ENCODE measurements at regions not wholly inside any gene's neighbourhood (a gene's known extent, or its start where the extent isn't known, plus 50 kb on each side); places are given as distances from the start of the nearest gene placed in this dataset.

- Histone ChIP-seq H3K9me3 (ENCODE audit: control insufficient read depth, low read depth, low read length) (no peaks in the 10 kb centered on the region), H3K27me3 (ENCODE audit: control insufficient read depth, insufficient read depth, low read length) (no peaks in the 10 kb centered on the region), H3K36me3 (ENCODE audit: control insufficient read depth, low read depth, low read length) (no peaks in the 10 kb centered on the region), H3K4me3 (ENCODE audit: low read length) (no peak overlapping the region), H3K27ac (ENCODE audit: low read length) (no peak overlapping the region), H3K9ac (ENCODE audit: low read length) (no peak overlapping the region), H3K4me1 (ENCODE audit: control insufficient read depth, low read depth, low read length) (peaks cover 11% of the 10 kb centered on the region)
These were observed 137.5 kb downstream of the ICE1 start for GRCh38 chr5:5560016-5560415.

DNA sequence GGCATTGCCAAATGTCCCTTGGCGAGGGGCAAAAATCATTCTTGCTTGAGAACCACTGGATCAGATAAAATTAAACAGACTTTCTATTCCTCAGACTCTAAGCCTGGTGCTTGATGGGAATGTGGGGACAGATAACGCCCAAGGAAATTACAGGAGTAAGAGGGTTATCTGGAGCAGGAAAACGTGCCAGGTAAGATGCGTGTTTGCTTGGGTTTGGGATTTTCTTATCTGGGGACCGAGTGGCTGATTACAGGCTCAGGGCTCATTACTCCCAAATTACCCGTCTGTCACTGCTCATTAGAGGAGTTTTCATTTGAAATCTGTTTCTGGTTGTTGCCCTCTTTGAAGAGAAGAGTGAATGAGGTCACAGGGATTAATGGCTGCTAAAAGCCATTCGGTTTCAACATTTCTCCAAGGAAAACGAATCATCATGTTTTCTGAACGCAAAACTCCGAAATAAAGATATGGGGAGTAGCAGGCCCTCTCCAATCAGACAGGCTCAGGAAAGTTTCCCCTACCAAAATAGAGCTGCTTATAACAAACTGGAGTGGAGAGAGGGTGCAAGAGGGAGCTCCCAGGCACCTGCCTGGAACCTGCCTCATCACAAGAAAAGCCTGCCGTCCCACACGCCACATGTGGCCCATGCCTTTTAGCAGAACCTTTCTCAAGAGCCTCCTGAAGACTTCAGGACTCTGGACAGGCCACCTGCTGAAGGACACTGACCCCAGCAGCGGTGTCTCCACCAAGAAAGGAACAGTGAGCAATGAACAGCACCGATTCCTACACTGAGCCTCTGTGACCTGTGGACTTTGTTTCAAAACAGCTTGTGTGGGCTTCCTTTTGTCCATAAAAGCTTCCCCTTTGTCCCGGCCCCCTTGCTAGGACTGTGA, 136.4 kb downstream of the ICE1 start:
- no peaks in the 10 kb centered on the region for H3K9me3 ChIP-seq (ENCODE audit: control insufficient read depth, low read depth, low read length)
- no peak overlapping the region for H3K9ac ChIP-seq (ENCODE audit: low read length)
- H3K27ac ChIP-seq (ENCODE audit: low read length) = no peak overlapping the region
- peaks cover 11% of the 10 kb centered on the region for H3K4me1 ChIP-seq (ENCODE audit: control insufficient read depth, low read depth, low read length)
- H3K36me3 ChIP-seq (ENCODE audit: control insufficient read depth, low read depth, low read length) = no peaks in the 10 kb centered on the region
- no peak overlapping the region for H3K4me3 ChIP-seq (ENCODE audit: low read length)
- no peaks in the 10 kb centered on the region for H3K27me3 ChIP-seq (ENCODE audit: control insufficient read depth, insufficient read depth, low read length)

- Histone ChIP-seq H3K27ac (ENCODE audit: low read length) (no peak overlapping the region), H3K9ac (ENCODE audit: low read length) (no peak overlapping the region), H3K27me3 (ENCODE audit: control insufficient read depth, insufficient read depth, low read length) (no peaks in the 10 kb centered on the region), H3K4me1 (ENCODE audit: control insufficient read depth, low read depth, low read length) (peaks cover 11% of the 10 kb centered on the region), H3K36me3 (ENCODE audit: control insufficient read depth, low read depth, low read length) (no peaks in the 10 kb centered on the region), H3K4me3 (ENCODE audit: low read length) (no peak overlapping the region), H3K9me3 (ENCODE audit: control insufficient read depth, low read depth, low read length) (no peaks in the 10 kb centered on the region)
These were observed 135.6 kb downstream of the ICE1 start for GRCh38 chr5:5558102-5558501.

DNA sequence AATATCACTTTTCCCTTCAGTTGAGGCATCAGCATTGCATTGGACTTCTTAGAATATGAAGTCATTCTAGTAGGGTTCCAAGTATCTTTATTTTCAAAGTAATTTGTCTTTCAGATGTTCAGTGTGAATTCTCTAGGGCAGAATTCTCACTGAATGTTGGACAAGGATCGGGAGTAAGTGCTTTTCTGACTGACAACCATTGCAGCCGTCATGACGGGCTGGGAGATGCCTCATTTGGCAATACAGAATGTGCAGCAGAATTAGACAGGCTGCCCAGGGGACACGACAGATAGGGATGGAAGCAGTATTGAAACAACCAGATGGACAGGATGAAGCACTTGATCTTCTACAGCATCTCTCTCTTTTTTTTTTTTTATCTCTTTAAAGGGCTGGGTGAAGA, 129.0 kb downstream of the ICE1 start:
- Histone ChIP-seq H3K4me1 (ENCODE audit: control insufficient read depth, low read depth, low read length) (no peaks in the 10 kb centered on the region), H3K9me3 (ENCODE audit: control insufficient read depth, low read depth, low read length) (no peaks in the 10 kb centered on the region), H3K36me3 (ENCODE audit: control insufficient read depth, low read depth, low read length) (no peaks in the 10 kb centered on the region), H3K9ac (ENCODE audit: low read length) (no peak overlapping the region), H3K4me3 (ENCODE audit: low read length) (no peak overlapping the region), H3K27me3 (ENCODE audit: control insufficient read depth, insufficient read depth, low read length) (no peaks in the 10 kb centered on the region), H3K27ac (ENCODE audit: low read length) (no peak overlapping the region)

- no peak overlapping the region for H3K27ac ChIP-seq (ENCODE audit: low read length)
- H3K36me3 ChIP-seq (ENCODE audit: control insufficient read depth, low read depth, low read length) = no peaks in the 10 kb centered on the region
- H3K4me1 ChIP-seq (ENCODE audit: control insufficient read depth, low read depth, low read length) = peaks cover 11% of the 10 kb centered on the region
- no peak overlapping the region for H3K4me3 ChIP-seq (ENCODE audit: low read length)
- H3K9me3 ChIP-seq (ENCODE audit: control insufficient read depth, low read depth, low read length) = no peaks in the 10 kb centered on the region
- H3K27me3 ChIP-seq (ENCODE audit: control insufficient read depth, insufficient read depth, low read length) = no peaks in the 10 kb centered on the region
- no peak overlapping the region for H3K9ac ChIP-seq (ENCODE audit: low read length)
These were observed 123.9 kb downstream of the ICE1 start for GRCh38 chr5:5546408-5546807.

DNA sequence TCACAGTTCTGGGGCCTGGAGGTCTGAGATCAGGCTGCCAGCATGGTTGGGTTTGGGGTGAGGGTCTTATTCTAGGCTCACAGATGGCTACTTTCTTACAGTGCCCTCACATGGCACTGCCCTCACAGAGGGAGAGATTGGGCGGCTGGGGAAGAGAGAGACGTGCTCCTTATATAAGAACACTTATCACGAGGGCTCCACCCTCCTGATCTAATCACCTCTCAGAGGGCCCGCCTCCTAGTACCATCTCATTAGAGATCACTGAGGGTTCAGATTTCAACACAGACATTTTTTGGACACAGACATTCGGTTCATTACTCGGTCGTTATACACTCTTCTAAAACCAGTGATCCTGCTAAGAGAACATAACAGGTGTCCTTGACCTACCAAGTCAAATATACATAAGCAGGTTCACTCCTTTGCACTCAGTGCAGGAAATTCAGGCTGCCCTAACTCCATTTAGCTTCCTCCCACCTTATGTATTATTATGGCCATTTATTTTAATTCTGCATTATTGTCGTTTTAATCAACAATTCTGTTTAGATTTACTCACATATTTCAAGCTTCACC, 121.7 kb downstream of the ICE1 start:
- no peak overlapping the region for H3K9ac ChIP-seq (ENCODE audit: low read length)
- H3K4me3 ChIP-seq (ENCODE audit: low read length) = no peak overlapping the region
- H3K27me3 ChIP-seq (ENCODE audit: control insufficient read depth, insufficient read depth, low read length) = no peaks in the 10 kb centered on the region
- peaks cover 17% of the 10 kb centered on the region for H3K4me1 ChIP-seq (ENCODE audit: control insufficient read depth, low read depth, low read length)
- H3K36me3 ChIP-seq (ENCODE audit: control insufficient read depth, low read depth, low read length) = no peaks in the 10 kb centered on the region
- no peaks in the 10 kb centered on the region for H3K9me3 ChIP-seq (ENCODE audit: control insufficient read depth, low read depth, low read length)
- no peak overlapping the region for H3K27ac ChIP-seq (ENCODE audit: low read length)

GRCh38 chr5:5542654-5543053, 120.2 kb downstream of the ICE1 start:
- H3K9me3 ChIP-seq (ENCODE audit: control insufficient read depth, low read depth, low read length) = no peaks in the 10 kb centered on the region
- H3K27ac ChIP-seq (ENCODE audit: low read length) = no peak overlapping the region
- H3K4me3 ChIP-seq (ENCODE audit: low read length) = no peak overlapping the region
- no peaks in the 10 kb centered on the region for H3K36me3 ChIP-seq (ENCODE audit: control insufficient read depth, low read depth, low read length)
- no peaks in the 10 kb centered on the region for H3K27me3 ChIP-seq (ENCODE audit: control insufficient read depth, insufficient read depth, low read length)
- peaks cover 21% of the 10 kb centered on the region for H3K4me1 ChIP-seq (ENCODE audit: control insufficient read depth, low read depth, low read length)
- no peak overlapping the region for H3K9ac ChIP-seq (ENCODE audit: low read length)

DNA sequence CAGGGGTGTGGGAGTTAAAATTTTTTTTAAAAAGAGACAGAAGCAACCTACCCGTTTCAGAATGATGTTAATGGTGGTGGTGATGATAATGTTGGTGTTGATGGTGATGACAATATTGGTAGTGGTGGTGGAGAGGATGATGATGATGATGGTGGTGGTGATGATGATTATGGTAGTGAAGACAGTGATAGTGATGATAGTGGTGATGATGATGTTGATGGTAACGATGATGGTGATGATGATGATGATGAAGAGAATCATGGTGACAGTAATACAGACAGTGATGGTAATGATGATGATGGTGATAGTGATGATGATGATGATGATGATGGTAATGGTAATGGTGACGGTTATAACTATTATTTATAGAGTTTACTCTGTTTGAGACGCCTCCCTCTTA, 117.6 kb downstream of the ICE1 start:
- H3K27me3 ChIP-seq (ENCODE audit: control insufficient read depth, insufficient read depth, low read length) = no peaks in the 10 kb centered on the region
- no peaks in the 10 kb centered on the region for H3K36me3 ChIP-seq (ENCODE audit: control insufficient read depth, low read depth, low read length)
- no peak overlapping the region for H3K4me3 ChIP-seq (ENCODE audit: low read length)
- H3K4me1 ChIP-seq (ENCODE audit: control insufficient read depth, low read depth, low read length) = peaks cover 21% of the 10 kb centered on the region
- H3K9ac ChIP-seq (ENCODE audit: low read length) = no peak overlapping the region
- no peak overlapping the region for H3K27ac ChIP-seq (ENCODE audit: low read length)
- H3K9me3 ChIP-seq (ENCODE audit: control insufficient read depth, low read depth, low read length) = no peaks in the 10 kb centered on the region
